ENCODE measurements at regions not wholly inside any gene's neighbourhood (a gene's known extent, or its start where the extent isn't known, plus 50 kb on each side); places are given as distances from the start of the nearest gene placed in this dataset.
"Not testable (repeated sequence)": the region's sequence is repeated elsewhere in the genome, so short reads cannot be mapped to it uniquely, and the experiment has no call there.

- not testable (repeated sequence) for DNase-seq
Observed at GRCh38 chr4:131883181-131883580, 1265.9 kb upstream of the PCDH10 start.

- DNase-seq, result not testable (repeated sequence)
Observed at GRCh38 chr4:131925662-131926061, 1223.4 kb upstream of the PCDH10 start.

GRCh38 chr4:131967646-131968045, 1181.4 kb upstream of the PCDH10 start:
- DNase-seq, result not testable (repeated sequence)

- no peak for DNase-seq
Observed at GRCh38 chr4:131974730-131975129, 1174.4 kb upstream of the PCDH10 start.

- DNase-seq, result not testable (repeated sequence)
Observed at GRCh38 chr4:131975276-131976132, 1173.6 kb upstream of the PCDH10 start.

- DNase-seq, result not testable (repeated sequence)
Observed at GRCh38 chr4:131976133-131977002, 1172.7 kb upstream of the PCDH10 start.

- DNase-seq, result no peak
Observed at GRCh38 chr4:131978120-131978519, 1171.0 kb upstream of the PCDH10 start.

GRCh38 chr4:131989576-131989975, 1159.5 kb upstream of the PCDH10 start:
- no peak for DNase-seq

- peak; percentile 39 for DNase-seq
Observed at GRCh38 chr4:132001542-132001941, 1147.6 kb upstream of the PCDH10 start.

GRCh38 chr4:132003593-132003992, 1145.5 kb upstream of the PCDH10 start:
- no peak for DNase-seq

GRCh38 chr4:132015321-132015720, 1133.8 kb upstream of the PCDH10 start:
- no peak for DNase-seq

GRCh38 chr4:132016703-132017350, 1132.3 kb upstream of the PCDH10 start:
- no peak for DNase-seq

- DNase-seq, result no peak
Observed at GRCh38 chr4:132026166-132026565, 1122.9 kb upstream of the PCDH10 start.

- no peak for DNase-seq
Observed at GRCh38 chr4:132026816-132027215, 1122.3 kb upstream of the PCDH10 start.

- DNase-seq, result no peak
Observed at GRCh38 chr4:132056496-132056895, 1092.6 kb upstream of the PCDH10 start.

GRCh38 chr4:132059227-132059626, 1089.9 kb upstream of the PCDH10 start:
- DNase-seq, result no peak

GRCh38 chr4:132062611-132063239, 1086.4 kb upstream of the PCDH10 start:
- no peak for DNase-seq

- no peak for DNase-seq
Observed at GRCh38 chr4:132063829-132064228, 1085.3 kb upstream of the PCDH10 start.

GRCh38 chr4:132065940-132066495, 1083.1 kb upstream of the PCDH10 start:
- no peak for DNase-seq

GRCh38 chr4:132071815-132072214, 1077.3 kb upstream of the PCDH10 start:
- no peak for DNase-seq

GRCh38 chr4:132076829-132077228, 1072.3 kb upstream of the PCDH10 start:
- no peak for DNase-seq

- DNase-seq, result no peak
Observed at GRCh38 chr4:132085105-132085504, 1064.0 kb upstream of the PCDH10 start.
